HuH-7 (cell line): ENCODE measurements at regions not wholly inside any gene's neighbourhood (a gene's known extent, or its start where the extent isn't known, plus 50 kb on each side); places are given as distances from the start of the nearest gene placed in this dataset.

Source experiments
- DNase-seq: peaks from one replicate; pipeline ENCODE4 v3.0.0; 2011; ENCODE audit warnings: low spot score

DNA sequence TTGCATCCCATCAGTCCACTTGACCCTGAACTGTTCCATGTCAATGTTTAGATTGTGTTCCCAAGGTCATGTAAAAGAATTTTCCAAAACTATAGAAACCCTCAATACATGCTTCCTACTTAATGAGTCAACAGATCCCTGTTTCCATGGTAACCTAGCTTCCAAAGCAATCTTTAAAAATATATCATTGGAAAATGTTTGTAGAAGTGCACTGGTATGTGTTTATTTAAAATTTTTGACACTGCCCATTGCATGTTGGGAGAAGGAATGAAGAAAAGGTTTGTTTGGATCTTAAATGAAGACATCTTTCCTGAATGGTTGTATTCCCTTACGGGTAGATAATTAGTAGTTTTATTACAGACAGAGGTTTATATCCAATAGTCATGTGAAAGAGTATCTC lies 345.3 kb downstream of the GABRG1 start:
- no peak for DNase-seq

DNA sequence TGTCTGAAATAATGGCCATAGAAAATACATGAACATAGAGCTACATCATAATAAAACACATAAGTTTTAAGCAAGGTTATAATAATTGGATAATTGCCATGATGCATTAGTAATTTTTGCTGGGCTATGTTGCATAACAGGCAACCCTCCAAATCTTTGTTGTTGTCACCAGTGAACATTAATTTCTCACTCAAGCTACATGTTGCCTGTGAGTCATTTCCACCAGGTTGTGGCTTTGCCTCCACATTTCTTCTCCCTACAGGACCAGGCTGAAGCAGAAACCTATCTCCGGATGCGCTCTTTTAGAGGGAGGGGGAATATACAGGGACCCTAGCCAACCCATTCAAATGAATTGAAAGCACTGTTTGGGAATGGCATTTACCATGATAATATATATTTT lies 347.7 kb downstream of the GABRG1 start:
- DNase-seq: no peak

DNA sequence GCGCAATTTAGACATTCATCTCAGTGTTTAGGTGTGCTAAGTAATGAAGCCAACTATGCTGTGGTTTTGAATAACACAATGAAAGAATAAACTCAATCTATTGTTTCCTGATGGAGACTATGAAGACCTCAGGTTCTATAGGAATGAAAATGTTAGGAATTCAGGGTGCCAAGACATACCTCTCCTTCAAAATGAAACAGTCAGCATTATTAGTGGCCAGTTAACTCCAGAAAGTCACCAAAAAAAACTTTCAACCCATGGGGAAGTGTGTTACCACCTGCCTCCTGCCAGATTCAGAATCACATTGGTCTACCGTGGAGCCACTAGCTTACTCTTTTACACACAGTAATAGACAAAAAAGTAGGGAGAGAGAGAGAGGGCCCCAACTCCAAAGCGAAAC lies 352.9 kb downstream of the GABRG1 start:
- no peak for DNase-seq

DNA sequence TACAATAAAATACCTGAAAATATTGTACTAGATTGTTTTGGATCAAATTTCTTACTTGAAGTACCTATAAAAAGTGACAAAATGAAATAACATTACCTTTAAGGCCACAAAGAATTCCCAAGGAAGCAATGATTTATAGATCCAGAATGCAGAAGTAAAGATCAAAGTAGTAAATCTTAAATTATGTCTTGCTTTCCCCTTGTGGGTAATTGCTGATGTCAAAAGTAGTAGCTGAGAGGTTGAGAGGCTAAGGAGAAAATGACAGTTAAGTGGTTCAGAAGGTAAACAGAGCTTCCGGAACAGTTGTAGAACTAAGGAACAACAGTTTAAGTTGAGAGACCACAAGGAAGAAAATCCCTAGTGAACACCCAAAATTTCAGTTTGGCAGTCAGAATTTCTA lies 358.3 kb downstream of the GABRG1 start:
- DNase-seq: no peak

DNA sequence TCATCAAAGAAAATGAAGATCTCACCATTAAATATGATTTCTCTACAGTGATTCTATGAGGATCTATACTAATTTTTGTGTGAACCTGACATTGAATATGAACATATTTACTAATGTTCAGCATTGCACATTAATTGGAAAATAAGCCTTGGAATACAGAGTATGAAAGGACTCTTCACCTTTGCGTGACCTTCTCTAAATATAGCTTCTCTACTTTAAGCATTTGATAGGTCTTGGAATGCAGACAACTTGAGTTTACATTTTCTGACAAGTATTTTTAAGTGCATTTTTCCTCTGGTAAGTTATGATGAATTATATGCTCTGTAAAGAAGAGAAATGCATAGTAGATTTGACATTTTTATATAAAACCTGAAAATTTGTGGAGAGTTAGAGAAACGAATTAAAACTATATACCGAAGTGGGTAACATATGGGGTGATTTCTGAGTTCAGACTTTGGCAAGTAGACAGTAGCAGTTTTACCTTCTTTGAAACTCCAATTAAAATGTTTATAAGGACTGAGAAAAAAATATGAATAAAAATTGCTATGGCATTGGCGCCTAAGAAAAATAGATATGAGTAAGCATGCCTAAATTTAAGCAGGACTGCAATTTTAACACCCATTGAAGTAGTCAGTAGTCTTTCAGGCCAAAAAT lies 371.9 kb downstream of the GABRG1 start:
- DNase-seq: no peak

DNA sequence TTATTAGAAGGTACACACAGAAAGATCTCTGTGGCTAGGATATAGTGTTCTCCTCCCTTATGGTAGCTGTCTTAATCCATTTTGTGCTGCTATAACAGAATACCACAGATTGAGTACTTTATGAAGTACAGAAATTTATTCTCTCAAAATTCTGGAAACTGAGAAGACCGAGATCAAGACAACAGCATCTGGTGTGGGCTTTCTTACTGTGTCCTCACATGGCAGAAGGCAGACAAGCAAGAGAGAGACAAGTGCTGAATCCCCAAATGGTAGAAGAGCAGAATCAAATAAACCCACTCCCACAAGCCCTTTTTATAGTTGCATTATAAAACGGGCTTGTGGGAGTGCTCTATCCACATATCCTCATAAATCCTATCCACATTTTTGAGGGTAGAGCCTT lies 373.1 kb downstream of the GABRG1 start:
- no peak for DNase-seq

DNA sequence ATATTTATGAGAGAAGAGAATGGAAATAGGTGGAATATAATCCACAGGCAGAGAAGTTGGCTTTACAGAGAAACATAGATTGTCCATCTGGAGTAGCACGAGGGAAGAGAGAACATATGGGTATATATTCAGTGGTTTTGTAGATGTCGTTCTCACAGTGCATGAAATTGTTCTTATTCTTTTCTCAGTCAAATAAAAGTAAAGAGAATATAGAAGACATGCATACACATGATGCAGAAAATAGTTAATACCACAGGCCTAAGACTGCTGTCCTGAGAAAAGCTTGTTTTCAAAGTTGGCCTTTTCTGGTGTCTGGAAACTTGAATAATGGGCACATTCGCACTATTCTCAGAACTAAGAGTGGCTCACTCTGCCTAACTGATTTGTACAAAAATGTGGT lies 378.1 kb downstream of the GABRG1 start:
- DNase-seq: no peak

DNA sequence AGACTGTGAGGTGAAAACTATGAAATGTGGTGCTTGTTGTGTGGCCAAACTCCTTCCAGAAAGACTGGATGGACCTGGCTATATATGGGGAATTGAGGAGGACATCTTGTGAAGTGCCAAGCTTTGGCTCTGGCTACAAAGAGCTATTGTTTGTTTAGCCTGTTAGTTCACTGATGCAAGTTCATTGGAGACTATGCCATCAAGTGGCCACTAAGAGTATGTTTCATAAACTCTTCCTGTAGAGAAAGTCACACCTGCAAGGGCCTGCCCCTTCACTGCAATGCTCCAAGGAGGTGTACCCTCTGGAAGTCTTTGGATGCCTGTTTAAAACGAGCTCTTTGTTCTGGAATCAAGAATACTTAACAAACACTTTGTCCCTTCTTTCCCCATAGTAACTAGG lies 382.0 kb downstream of the GABRG1 start:
- DNase-seq: no peak

DNA sequence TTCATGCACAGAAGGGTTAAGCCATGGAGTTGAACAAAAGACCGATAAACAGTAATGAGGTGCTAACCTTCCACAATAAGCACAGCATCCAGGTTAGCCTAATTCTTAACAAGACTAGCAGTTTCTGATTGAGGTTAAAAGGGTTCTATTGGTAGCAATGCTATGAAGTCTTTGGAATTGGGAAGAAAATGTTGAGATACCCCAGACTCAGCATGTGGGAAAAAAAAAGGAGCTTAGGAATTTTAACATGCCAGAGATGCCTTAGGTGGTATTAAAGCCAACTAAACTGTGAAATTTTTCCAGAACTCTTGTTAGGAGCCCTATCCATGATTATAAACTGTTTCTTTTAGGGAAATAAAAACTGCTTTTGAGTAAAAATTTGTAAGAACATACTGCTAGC lies 391.7 kb downstream of the GABRG1 start:
- no peak for DNase-seq

DNA sequence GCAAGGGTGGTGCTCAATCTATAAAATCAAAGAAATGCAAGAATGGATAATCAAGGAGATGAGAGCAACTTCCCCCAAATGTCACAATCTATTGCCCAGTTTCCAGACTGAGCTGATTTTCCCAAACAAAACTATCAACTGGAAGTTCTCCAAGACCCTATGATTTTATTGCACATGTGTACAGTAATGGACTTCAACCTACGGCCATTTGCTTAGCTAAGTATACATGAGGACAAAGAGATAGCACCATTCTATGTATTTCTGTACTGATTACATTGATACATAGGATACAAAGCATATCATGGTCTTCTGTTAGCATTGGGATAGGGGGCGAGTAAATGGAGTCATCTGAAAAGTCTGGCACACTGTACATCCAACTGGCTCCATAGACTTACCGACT lies 407.8 kb downstream of the GABRG1 start:
- DNase-seq: no peak

DNA sequence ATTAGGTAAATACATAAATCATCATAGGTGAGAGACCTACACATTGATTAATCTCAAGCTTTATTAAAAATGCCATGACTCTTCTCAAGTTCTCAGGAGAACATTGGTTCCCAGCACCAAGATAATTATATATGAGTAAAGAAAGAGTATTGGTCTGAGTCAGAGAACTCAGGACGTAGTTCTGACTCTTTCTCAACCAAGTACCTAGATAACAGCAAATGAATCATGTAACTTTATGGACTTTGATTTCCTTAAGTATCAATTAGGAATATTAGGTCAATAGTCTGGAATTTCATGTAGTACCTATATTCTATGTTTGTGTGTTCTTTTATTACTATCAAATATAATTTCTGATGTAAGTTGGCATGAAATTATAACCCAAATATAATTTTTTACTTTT lies 409.9 kb downstream of the GABRG1 start:
- DNase-seq: no peak

DNA sequence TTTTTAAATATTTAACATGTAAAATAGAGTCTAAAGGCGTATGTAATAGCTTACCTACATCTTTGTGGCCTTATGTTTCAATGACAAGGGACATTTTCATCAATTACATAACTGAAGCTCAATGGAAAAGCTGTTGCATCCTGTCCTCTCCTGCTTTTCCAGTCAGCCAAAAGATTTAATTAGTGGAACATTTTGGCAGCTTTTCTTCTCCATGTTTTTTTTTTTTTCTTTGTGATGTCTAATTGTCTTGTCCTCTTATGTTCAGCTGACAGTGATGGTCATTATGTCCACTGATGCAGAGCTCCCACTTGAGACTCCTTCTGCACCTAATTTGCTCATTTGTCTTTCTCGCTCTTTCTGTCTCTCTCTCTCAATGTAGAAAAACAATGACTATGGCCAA lies 422.2 kb downstream of the GABRG1 start:
- no peak for DNase-seq

DNA sequence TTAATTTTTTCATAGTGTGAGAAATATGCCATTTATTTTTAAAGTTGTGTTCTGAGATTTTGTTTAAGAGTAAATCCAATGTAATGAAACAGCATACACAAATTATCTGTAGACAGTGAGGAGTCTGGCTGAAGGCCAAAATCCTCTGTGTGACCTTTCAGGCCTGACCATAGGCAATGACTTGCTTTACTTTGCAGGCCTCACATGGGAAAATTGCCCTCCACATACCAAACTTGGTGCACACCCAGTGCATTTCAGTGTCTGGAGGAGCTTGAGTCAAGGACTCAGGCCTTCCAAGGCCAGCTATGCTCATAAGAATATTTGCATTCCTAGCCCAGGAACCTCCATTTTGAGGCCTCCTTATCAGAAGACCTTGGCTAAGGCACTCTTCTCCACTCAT lies 430.1 kb downstream of the GABRG1 start:
- DNase-seq: no peak

DNA sequence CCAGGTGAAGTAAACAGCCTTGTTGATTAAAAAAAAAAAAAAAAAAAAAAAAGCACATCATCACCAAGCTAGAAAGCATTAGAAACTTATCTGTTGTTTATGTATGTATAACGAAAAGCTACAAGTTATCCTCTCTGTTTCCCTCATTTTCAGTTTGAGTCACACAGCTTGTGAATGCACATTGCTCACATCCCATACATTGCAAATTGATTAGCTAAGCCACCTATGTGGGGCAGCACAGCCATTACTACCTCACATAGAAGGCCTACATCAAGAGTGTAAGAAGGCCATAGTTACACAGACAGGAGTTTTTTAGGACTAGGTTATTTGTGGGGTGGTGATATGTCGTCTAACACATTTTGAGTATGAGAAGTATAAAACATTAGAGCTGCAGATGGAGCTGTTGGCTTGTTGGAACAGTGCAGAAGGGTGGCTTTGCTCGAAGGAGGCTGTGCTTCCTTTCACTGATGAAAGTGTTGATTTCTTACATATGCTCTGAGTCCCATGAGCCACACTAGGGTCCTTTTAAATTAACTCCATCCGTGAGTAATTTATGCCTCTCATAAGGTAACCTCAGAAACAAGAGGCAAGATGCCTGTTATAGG lies 431.6 kb downstream of the GABRG1 start:
- no peak for DNase-seq

DNA sequence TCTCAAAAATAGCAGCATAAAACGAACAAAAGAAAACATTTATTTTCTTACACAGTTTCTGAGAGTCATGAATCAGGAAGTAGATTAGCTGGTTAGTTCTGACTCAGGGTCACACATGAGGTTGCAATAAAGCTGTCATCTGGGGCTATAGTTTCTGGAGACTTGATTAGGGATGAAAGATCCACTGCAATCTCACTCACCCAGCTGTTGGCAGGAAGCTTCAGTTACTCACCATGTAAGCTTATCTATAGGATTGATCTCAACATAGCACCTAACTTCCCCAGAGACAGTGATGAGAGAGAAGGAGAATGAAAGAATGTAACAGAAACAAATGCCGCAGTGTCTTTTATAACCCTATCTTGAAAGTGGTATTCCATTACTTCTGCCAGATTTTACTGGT lies 435.5 kb downstream of the GABRG1 start:
- no peak for DNase-seq

DNA sequence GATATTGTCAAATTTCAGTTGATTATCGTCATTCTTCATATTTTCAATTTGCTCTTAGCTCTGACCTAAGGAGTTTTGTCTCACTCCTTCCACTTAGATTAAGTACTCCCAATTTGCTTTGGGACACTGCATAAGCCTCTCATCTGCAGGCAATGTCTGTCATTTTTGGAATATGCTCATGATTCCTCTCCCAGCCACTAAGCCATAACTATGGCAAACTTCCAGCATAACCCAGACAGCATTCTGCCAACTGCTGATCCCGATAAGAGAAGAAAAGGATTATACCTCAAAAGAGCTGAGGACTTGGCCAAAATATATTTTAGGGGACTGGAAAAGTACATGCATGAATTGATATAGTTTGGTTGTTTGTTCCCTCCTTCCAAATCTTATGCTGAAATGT lies 444.4 kb downstream of the GABRG1 start:
- no peak for DNase-seq

DNA sequence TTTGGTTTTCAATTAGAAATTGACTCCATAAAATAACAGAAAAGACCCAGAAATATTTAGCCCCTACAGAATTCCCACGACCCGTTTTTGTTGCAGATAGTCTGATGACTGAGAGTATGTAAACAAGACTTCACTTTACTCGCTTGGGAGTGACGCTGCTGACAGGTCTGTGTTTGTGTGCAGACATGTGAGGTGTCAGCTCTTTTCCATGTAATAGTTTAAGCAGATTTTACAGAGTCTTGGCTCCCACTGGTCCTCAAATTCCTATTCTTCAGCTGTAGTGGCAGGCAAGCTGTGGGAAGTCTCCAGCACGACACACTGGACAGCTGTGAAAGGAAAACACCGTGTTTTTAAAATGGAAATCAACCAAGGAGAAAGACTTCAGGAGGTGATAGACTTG lies 455.7 kb downstream of the GABRG1 start:
- no peak for DNase-seq

DNA sequence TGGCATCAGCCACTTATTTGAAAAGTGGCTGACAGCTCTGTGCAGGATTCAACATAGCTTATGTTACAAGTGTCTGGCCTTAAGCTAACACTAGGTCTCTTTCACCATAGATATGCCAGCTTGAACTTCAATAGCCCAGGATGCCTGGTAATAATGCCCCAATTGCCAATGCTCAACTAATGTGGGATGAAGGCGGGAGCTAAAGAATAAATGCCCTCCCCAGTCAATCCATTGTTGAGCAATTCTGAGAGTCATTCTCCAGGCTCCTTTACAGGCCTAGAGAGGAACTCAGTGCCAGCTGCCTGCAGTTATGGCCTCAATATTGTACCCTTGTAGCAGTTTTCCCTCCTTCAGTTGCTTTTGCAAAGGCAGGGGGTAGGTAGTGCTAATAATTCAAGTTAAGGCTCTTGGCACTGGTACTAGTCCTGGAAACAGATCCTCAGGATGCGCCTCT lies 460.2 kb downstream of the GABRG1 start:
- DNase-seq: no peak

DNA sequence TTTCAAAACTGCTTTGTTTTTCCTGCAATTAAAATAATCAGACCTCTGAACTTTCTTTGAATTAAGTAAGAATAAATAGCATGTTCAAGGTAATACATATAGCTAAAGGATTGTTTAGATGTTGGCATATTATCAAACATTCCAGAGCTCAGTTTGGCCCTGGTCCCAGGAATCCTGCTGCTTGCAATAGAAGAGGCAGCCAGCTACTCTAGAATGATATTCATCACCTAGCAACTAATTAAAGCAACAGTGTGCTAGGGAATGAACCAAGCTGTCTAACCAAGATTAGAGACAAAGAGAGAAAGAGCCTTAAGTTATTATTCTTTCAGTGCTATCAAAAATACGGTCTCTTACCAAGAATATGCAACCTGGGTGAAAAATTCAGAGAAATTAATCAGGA lies 460.9 kb downstream of the GABRG1 start:
- no peak for DNase-seq

DNA sequence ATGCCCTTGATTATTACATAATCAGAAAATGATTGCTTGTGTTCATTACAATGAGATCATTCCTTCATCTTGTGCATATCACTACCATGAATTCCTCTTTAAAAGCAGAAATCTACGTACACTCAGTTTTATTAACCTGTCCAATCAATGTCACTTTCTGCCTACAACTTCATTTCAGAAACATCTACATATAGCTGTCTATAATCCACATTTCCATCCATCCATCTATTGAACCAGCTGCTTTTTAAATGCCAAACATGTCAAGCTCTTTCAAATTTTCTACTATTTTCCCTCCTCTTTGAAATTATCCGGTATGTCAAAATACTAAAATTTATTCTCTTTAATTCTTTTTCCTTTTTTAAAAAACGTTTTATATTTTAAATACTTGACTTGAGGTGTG lies 462.0 kb downstream of the GABRG1 start:
- DNase-seq: no peak

DNA sequence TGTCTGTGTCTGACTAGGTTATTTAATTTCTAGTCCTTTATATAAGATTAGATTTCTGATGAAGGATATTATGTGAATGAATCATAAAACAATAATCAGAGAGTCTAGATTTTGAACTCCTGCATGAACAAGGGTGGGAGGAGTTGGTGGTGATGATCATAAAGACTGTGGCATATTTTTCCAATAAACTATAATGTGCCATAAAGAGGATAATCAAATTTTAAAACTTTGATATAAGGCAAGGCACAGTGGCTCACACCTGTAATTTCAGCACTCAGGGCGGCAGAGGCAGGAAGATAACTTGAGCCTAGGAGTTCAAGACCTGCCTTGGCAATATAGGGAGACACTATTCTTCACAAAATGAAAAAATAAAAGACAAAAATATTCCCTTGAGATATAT lies 473.3 kb downstream of the GABRG1 start:
- DNase-seq: no peak

DNA sequence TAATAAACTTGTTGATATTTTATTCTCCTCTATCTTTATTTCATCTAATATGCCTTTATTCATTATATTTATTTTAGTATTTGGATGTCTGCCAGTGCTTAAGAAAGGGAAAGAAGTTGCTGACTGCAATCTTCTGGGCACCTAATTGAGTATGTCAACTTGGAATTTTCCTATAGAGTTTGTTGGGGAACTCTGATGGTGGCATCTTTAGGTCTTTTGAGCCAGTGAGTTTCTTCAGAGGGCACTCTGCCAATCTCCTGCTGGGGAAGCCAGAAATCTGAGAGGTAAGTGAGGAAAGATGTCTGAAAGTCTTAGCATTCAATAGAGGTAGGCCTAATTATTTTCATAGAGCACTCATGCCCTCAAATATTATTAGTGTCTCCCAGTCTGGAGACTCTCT lies 475.0 kb downstream of the GABRG1 start:
- no peak for DNase-seq

DNA sequence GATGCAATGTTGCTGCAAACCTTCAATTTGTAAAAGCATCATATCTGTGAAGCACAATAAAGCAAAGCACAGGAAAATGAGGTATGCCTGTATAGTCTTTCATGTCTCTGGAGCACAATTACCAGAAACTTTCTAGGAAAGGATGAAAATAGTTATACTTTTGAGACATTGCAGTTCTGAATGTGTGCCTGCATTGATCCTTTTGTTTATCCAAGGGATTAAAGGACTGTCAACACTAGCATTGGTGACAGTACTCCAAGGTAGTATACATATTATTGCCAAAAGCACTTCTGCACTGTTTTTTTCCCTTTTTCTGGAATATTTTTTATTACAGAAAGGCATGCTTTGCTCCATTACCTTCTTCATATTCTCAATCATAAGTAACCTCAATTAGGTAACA lies 476.0 kb downstream of the GABRG1 start:
- no peak for DNase-seq

DNA sequence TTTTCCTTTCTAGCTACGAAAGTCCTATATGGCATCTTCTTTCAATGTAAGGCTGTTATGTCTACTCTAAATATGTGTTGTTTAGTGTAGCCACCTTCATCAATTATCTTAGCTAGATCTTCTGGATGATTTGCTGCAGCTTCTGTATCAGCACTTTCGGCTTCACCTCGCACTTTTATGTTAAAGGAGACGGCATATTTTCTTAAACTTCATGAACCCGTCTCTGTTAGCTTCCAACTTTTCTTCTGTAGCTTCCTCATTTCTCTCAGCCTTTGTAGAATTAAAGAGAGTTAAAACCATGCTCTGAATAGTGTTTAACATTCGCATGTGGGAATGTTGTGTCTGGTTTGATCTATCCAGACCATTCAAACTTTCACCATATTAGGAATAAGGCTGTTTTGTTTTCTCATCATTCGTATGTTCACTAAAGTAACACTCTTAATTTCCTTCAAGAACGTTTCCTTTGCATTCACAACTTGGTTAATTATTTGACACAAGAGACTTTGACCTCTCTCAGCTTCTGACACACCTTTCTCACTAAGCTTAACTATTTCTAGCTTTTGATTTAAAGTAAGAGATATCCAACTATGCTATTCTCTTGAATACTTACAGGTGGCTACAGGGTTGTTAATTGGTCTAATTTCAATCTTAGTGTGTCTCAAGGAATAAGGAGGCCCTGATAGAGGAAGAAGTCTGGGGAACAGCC lies 476.8 kb downstream of the GABRG1 start:
- no peak for DNase-seq
